KG1 (cell line): ENCODE measurements at regions not wholly inside any gene's neighbourhood (a gene's known extent, or its start where the extent isn't known, plus 50 kb on each side); places are given as distances from the start of the nearest gene placed in this dataset.

Experiments
- DNase-seq: peaks from one replicate; lab custom pipeline; 2025; lab: John Stamatoyannopoulos, UW

- no peak for DNase-seq
Observed at GRCh38 chr16:87053016-87053982, 263.9 kb downstream of the C16orf95 start.

GRCh38 chr16:87054154-87054553 is 263.0 kb downstream of the C16orf95 start:
- DNase-seq: no peak

- DNase-seq: no peak
Observed at GRCh38 chr16:87054856-87055255, 262.3 kb downstream of the C16orf95 start.

GRCh38 chr16:87056083-87056482 is 261.1 kb downstream of the C16orf95 start:
- no peak for DNase-seq

- no peak for DNase-seq
Observed at GRCh38 chr16:87056551-87056950, 260.6 kb downstream of the C16orf95 start.

- DNase-seq: no peak
Observed at GRCh38 chr16:87057211-87057881, 259.8 kb downstream of the C16orf95 start.

- no peak for DNase-seq
Observed at GRCh38 chr16:87057951-87058560, 259.1 kb downstream of the C16orf95 start.

- no peak for DNase-seq
Observed at GRCh38 chr16:87058728-87059250, 258.4 kb downstream of the C16orf95 start.

GRCh38 chr16:87060034-87060986 is 256.9 kb downstream of the C16orf95 start:
- DNase-seq: no peak

GRCh38 chr16:87061243-87061920 is 255.8 kb downstream of the C16orf95 start:
- no peak for DNase-seq

- peak; percentile 41 for DNase-seq
Observed at GRCh38 chr16:87062569-87063442, 254.4 kb downstream of the C16orf95 start.

GRCh38 chr16:87063543-87063942 is 253.6 kb downstream of the C16orf95 start:
- no peak for DNase-seq

- no peak for DNase-seq
Observed at GRCh38 chr16:87064731-87065445, 252.3 kb downstream of the C16orf95 start.

- no peak for DNase-seq
Observed at GRCh38 chr16:87065446-87066132, 251.6 kb downstream of the C16orf95 start.

- DNase-seq: no peak
Observed at GRCh38 chr16:87066133-87067002, 250.8 kb downstream of the C16orf95 start.

- DNase-seq: no peak
Observed at GRCh38 chr16:87067003-87067556, 250.1 kb downstream of the C16orf95 start.
